CD4-positive, alpha-beta T cell (primary cell): ENCODE measurements at regions not wholly inside any gene's neighbourhood (a gene's known extent, or its start where the extent isn't known, plus 50 kb on each side); places are given as distances from the start of the nearest gene placed in this dataset.

Experiments used
- ATAC-seq: fragments of 200-7000 bp; cut with Tn5 transposase; one replicate; pipeline ENCODE4 v1.10.0; 2022; ENCODE audit warnings: mild to moderate bottlenecking; ENCODE audit not compliant: poor library complexity
- CTCF ChIA-PET: fragments of 350-600 bp; sonication (Branson Sonifier 250); formaldehyde crosslinking; loops from one replicate; lab custom pipeline; 2021; ENCODE audit warnings: antibody characterized with exemption, inconsistent platforms; lab: Charles Lee
- POLR2A ChIA-PET: fragments of 350-600 bp; sonication (Branson Sonifier 250); formaldehyde crosslinking; loops from one replicate; lab custom pipeline; 2021; ENCODE audit warnings: antibody characterized with exemption, inconsistent platforms; lab: Charles Lee
- DNase-seq, 14 experiments: peaks; one replicate each; pipeline ENCODE4 v3.0.0-alpha.2; 2013 to 2020; ENCODE audit warnings: mixed read lengths in 2 of 14
- H3K27ac ChIP-seq, 2 donors: one replicate each; pipeline versions ENCODE4 v1.5.1 to v1.7.0; 2013; ENCODE audit warnings: low read length in 2 of 2, low read depth in 1 of 2, mild to moderate bottlenecking in 1 of 2
- H3K27me3 ChIP-seq, 2 experiments: 1 replicate in 1 of 2; 2 replicates in 1 of 2; pipeline versions ENCODE4 v1.6.1 to v1.7.0; 2013; ENCODE audit warnings: low read length in 2 of 2, control low read depth in 1 of 2, mild to moderate bottlenecking in 1 of 2, moderate library complexity in 1 of 2; ENCODE audit not compliant: insufficient read depth in 2 of 2, control insufficient read depth in 1 of 2
- H3K36me3 ChIP-seq: one replicate; pipeline ENCODE4 v1.6.1; 2013; ENCODE audit warnings: low read length, control low read depth; ENCODE audit not compliant: insufficient read depth
- H3K4me1 ChIP-seq: one replicate; pipeline ENCODE4 v1.6.1; 2013; ENCODE audit warnings: low read length, control low read depth; ENCODE audit not compliant: insufficient read depth
- H3K4me3 ChIP-seq: one replicate; pipeline ENCODE4 v1.5.1; 2013; ENCODE audit warnings: mild to moderate bottlenecking, low read length, moderate library complexity
- H3K9me3 ChIP-seq, 2 experiments: 1 replicate in 1 of 2; 2 replicates in 1 of 2; pipeline versions ENCODE4 v1.6.1 to v1.7.0; 2013; ENCODE audit warnings: low read length in 2 of 2, mild to moderate bottlenecking in 2 of 2, control low read depth in 1 of 2, moderate library complexity in 1 of 2; ENCODE audit not compliant: control insufficient read depth in 1 of 2, insufficient read depth in 1 of 2
- H3K27ac Mint-ChIP-seq: one replicate; pipeline ENCODE4 v1.8.0; 2020; ENCODE audit warnings: mixed read lengths
- H3K27me3 Mint-ChIP-seq: one replicate; pipeline ENCODE4 v1.8.0; 2021; ENCODE audit warnings: mixed read lengths
- H3K36me3 Mint-ChIP-seq: one replicate; pipeline ENCODE4 v1.8.0; 2021; ENCODE audit warnings: low read depth, mixed read lengths
- H3K4me1 Mint-ChIP-seq: one replicate; pipeline ENCODE4 v1.8.0; 2021; ENCODE audit warnings: low read depth, mixed read lengths
- H3K4me3 Mint-ChIP-seq: one replicate; pipeline ENCODE4 v1.8.0; 2020; ENCODE audit warnings: mild to moderate bottlenecking, mixed read lengths
- H3K9me3 Mint-ChIP-seq: one replicate; pipeline ENCODE4 v1.8.0; 2020; ENCODE audit warnings: mixed read lengths
- intact Hi-C, 2 experiments: fragments of 100-400 bp; cut with DNase I in 1 of 2; cut with micrococcal nuclease in 1 of 2; formaldehyde crosslinking; loops; one replicate each; pipeline versions ENCODE4 v1.15.1 to v1.9.0; 2023 to 2025; cut with DNase I, micrococcal nuclease
- TF ChIP-seq, protein P1 (sequence below): fragments of 200-600 bp; IDR thresholded peaks from one replicate; pipeline ENCODE4 v1.8.0; 2022; ENCODE audit warnings: antibody characterized with exemption, mild to moderate bottlenecking

DNA sequence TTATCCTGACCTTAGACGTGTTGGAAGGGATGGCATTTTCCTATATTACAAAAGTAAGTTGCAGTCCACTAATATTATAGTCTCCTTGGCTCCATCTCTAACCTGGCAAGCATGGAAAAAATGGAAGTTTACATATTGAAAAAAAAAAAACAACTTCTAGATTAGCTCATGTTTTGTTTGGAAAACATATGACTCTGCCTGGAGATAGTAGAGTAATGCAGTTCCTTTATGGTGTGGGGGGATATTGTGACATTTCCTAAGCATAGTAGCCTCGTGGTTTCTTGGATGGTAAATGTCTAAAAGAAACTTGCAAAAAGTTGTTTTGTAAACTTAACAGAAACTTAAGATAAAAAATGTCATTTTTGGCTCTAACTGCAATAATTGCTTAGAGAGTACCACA lies 244.4 kb upstream of the FBXL7 start:
- DNase-seq (no peak), ATAC-seq (no peak)
- TF ChIP-seq, protein P1, sequence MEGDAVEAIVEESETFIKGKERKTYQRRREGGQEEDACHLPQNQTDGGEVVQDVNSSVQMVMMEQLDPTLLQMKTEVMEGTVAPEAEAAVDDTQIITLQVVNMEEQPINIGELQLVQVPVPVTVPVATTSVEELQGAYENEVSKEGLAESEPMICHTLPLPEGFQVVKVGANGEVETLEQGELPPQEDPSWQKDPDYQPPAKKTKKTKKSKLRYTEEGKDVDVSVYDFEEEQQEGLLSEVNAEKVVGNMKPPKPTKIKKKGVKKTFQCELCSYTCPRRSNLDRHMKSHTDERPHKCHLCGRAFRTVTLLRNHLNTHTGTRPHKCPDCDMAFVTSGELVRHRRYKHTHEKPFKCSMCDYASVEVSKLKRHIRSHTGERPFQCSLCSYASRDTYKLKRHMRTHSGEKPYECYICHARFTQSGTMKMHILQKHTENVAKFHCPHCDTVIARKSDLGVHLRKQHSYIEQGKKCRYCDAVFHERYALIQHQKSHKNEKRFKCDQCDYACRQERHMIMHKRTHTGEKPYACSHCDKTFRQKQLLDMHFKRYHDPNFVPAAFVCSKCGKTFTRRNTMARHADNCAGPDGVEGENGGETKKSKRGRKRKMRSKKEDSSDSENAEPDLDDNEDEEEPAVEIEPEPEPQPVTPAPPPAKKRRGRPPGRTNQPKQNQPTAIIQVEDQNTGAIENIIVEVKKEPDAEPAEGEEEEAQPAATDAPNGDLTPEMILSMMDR: no peak
- Histone ChIP-seq H3K36me3 (no peaks in the 10 kb centered on the region), H3K27ac (no peak overlapping the region), H3K9me3 (peaks cover 0 to 7% of the 10 kb centered on the region in 2 experiments), H3K4me1 (no peaks in the 10 kb centered on the region), H3K4me3 (no peak overlapping the region), H3K27me3 (no peaks in the 10 kb centered on the region)
- no peak overlapping the region for H3K4me3 Mint-ChIP-seq
- CTCF ChIA-PET: no interaction called here
- H3K4me1 Mint-ChIP-seq: no peaks in the 10 kb centered on the region
- intact Hi-C loops: no loop called here
- no peaks in the 10 kb centered on the region for H3K36me3 Mint-ChIP-seq
- peaks cover 4% of the 10 kb centered on the region for H3K9me3 Mint-ChIP-seq
- H3K27ac Mint-ChIP-seq: no peak overlapping the region
- H3K27me3 Mint-ChIP-seq: no peaks in the 10 kb centered on the region
- POLR2A ChIA-PET: no interaction called here

DNA sequence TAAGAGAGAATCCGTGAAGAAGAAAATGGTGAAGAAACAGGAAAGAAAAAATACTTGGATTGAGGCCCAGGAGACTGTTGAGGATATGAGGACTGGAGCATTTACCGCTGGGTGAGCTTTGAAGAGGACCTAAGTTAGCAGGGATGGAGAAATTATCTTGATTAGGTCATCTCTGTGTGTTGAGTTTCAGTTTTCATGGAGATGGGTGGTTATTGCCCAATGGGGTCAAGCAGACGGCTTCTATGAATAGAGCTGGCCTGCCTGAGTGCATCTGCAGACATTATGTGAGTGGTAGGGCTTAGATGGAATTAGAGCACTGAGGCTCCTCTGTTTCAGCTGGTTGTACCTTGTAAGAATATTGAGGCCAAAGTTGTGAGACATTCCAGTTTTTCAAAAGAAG lies 245.4 kb upstream of the FBXL7 start:
- peaks cover 0 to 7% of the 10 kb centered on the region in 2 experiments for H3K9me3 ChIP-seq
- H3K4me3 ChIP-seq: no peak overlapping the region
- DNase-seq (no peak), ATAC-seq (no peak)
- H3K27ac ChIP-seq: no peak overlapping the region
- no peaks in the 10 kb centered on the region for H3K36me3 ChIP-seq
- Mint-ChIP-seq H3K27me3 (no peaks in the 10 kb centered on the region), H3K36me3 (no peaks in the 10 kb centered on the region), H3K27ac (no peak overlapping the region), H3K9me3 (peaks cover 4% of the 10 kb centered on the region), H3K4me1 (no peaks in the 10 kb centered on the region), H3K4me3 (no peak overlapping the region)
- H3K27me3 ChIP-seq: no peaks in the 10 kb centered on the region
- TF ChIP-seq, protein P1: no peak
- H3K4me1 ChIP-seq: no peaks in the 10 kb centered on the region
- ChIA-PET CTCF (no interaction called here), POLR2A (no interaction called here)
- intact Hi-C loops: no loop called here

DNA sequence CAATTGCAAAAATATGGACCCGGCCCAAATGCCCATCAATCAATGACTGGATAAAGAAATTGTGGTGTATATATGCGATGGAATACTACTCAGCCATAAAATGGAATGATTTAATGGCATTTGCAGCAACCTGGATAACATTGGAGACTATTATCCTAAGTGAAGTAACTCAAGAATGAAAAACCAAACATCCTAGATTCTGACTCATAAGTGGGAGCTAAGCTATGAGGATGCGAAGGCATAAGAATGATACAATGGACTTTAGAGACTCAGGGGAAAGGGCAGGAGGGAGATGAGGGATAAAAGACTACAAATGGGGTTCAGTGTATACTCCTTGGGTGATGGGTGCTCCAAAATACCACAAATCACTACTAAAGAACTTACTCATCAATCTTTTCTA lies 247.6 kb upstream of the FBXL7 start:
- no peak overlapping the region for H3K4me3 ChIP-seq
- DNase-seq: no peak
- H3K27me3 Mint-ChIP-seq: no peaks in the 10 kb centered on the region
- H3K4me3 Mint-ChIP-seq: no peak overlapping the region
- H3K27ac ChIP-seq: no peak overlapping the region
- H3K4me1 ChIP-seq: no peaks in the 10 kb centered on the region
- TF ChIP-seq, protein P1: no peak
- ChIA-PET POLR2A (no interaction called here), CTCF (no interaction called here)
- no peaks in the 10 kb centered on the region for H3K36me3 ChIP-seq
- intact Hi-C loops: no loop called here
- no peaks in the 10 kb centered on the region for H3K27me3 ChIP-seq
- H3K36me3 Mint-ChIP-seq: no peaks in the 10 kb centered on the region
- H3K27ac Mint-ChIP-seq: no peak overlapping the region
- no peaks in the 10 kb centered on the region for H3K4me1 Mint-ChIP-seq
- peaks cover 0 to 7% of the 10 kb centered on the region in 2 experiments for H3K9me3 ChIP-seq
- no peak for ATAC-seq
- peaks cover 12% of the 10 kb centered on the region for H3K9me3 Mint-ChIP-seq
